ENCODE measurements at regions not wholly inside any gene's neighbourhood (a gene's known extent, or its start where the extent isn't known, plus 50 kb on each side); places are given as distances from the start of the nearest gene placed in this dataset.

DNA sequence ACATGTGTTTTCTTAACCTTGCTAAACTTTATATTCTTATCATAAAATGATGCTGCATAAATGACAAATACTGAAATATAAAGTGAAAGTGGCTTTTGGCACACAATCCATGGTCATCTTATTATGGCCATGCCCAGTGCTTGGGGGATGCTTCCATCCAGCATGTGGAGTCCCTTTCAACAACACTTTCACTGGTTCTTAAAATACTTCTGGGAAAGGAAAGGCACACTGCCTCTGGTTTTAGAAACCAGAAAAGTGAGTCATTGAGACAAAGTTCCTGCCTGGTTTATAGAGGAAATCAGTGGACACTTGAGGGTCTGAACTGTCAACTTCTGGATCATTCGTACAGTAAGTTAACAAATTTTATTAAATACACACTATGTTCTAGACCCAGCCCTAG is 248.0 kb upstream of the ADAMTS3 start:
- no peak for TF ChIP-seq POLR2A (IDR thresholded peaks at IDR 0.05)
- TF ChIP-seq, protein P1, sequence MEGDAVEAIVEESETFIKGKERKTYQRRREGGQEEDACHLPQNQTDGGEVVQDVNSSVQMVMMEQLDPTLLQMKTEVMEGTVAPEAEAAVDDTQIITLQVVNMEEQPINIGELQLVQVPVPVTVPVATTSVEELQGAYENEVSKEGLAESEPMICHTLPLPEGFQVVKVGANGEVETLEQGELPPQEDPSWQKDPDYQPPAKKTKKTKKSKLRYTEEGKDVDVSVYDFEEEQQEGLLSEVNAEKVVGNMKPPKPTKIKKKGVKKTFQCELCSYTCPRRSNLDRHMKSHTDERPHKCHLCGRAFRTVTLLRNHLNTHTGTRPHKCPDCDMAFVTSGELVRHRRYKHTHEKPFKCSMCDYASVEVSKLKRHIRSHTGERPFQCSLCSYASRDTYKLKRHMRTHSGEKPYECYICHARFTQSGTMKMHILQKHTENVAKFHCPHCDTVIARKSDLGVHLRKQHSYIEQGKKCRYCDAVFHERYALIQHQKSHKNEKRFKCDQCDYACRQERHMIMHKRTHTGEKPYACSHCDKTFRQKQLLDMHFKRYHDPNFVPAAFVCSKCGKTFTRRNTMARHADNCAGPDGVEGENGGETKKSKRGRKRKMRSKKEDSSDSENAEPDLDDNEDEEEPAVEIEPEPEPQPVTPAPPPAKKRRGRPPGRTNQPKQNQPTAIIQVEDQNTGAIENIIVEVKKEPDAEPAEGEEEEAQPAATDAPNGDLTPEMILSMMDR (IDR thresholded peaks at IDR 0.05): no peak

Data from esophagus squamous epithelium (tissue), 4 donors.